ENCODE measurements at regions not wholly inside any gene's neighbourhood (a gene's known extent, or its start where the extent isn't known, plus 50 kb on each side); places are given as distances from the start of the nearest gene placed in this dataset.

GRCh38 chr10:44045020-44045419 lies 339.9 kb downstream of the CXCL12 start:
- TF ChIP-seq POLR2A (IDR thresholded peaks at IDR 0.05): no peak
- no peak for TF ChIP-seq CTCF (IDR thresholded peaks at IDR 0.05)
